ENCODE measurements at regions not wholly inside any gene's neighbourhood (a gene's known extent, or its start where the extent isn't known, plus 50 kb on each side); places are given as distances from the start of the nearest gene placed in this dataset.
"Not testable (repeated sequence)": the region's sequence is repeated elsewhere in the genome, so short reads cannot be mapped to it uniquely, and the experiment has no call there.

DNA sequence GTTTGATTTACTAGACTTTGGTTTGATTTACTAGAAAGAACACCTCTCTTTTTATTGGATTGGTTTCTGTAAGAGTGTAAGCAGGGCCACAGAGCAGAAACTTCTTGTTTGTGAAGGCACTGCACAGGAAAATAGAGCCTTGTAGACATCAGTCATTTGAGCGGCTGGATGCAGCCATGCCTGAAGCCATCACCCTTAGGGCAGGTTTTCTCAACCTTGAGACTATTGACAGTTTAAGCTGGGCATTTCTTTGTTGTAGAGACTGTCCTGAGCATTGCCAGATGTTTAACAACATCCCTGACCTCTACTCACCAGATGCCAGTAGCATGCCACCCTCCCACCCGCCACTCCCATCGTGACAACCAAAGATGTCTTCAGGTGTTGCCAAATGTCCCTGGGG, 130.2 kb upstream of the SULF2 start:
- no peak overlapping the region for H3K4me3 ChIP-seq (replicated peaks; ENCODE audit: insufficient read depth, low read length)
- TF ChIP-seq SPI1 (IDR thresholded peaks at IDR 0.05; ENCODE audit: borderline replicate concordance, low read depth): no peak
- TF ChIP-seq GABPA (IDR thresholded peaks at IDR 0.05; ENCODE audit: low read depth): no peak
- TF ChIP-seq POLR2AphosphoS5 (IDR thresholded peaks at IDR 0.05; ENCODE audit: low read depth): no peak
- TF ChIP-seq, protein P1, sequence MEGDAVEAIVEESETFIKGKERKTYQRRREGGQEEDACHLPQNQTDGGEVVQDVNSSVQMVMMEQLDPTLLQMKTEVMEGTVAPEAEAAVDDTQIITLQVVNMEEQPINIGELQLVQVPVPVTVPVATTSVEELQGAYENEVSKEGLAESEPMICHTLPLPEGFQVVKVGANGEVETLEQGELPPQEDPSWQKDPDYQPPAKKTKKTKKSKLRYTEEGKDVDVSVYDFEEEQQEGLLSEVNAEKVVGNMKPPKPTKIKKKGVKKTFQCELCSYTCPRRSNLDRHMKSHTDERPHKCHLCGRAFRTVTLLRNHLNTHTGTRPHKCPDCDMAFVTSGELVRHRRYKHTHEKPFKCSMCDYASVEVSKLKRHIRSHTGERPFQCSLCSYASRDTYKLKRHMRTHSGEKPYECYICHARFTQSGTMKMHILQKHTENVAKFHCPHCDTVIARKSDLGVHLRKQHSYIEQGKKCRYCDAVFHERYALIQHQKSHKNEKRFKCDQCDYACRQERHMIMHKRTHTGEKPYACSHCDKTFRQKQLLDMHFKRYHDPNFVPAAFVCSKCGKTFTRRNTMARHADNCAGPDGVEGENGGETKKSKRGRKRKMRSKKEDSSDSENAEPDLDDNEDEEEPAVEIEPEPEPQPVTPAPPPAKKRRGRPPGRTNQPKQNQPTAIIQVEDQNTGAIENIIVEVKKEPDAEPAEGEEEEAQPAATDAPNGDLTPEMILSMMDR (IDR thresholded peaks at IDR 0.05; ENCODE audit: insufficient read depth, low read length): no peak
- TF ChIP-seq, protein P2, sequence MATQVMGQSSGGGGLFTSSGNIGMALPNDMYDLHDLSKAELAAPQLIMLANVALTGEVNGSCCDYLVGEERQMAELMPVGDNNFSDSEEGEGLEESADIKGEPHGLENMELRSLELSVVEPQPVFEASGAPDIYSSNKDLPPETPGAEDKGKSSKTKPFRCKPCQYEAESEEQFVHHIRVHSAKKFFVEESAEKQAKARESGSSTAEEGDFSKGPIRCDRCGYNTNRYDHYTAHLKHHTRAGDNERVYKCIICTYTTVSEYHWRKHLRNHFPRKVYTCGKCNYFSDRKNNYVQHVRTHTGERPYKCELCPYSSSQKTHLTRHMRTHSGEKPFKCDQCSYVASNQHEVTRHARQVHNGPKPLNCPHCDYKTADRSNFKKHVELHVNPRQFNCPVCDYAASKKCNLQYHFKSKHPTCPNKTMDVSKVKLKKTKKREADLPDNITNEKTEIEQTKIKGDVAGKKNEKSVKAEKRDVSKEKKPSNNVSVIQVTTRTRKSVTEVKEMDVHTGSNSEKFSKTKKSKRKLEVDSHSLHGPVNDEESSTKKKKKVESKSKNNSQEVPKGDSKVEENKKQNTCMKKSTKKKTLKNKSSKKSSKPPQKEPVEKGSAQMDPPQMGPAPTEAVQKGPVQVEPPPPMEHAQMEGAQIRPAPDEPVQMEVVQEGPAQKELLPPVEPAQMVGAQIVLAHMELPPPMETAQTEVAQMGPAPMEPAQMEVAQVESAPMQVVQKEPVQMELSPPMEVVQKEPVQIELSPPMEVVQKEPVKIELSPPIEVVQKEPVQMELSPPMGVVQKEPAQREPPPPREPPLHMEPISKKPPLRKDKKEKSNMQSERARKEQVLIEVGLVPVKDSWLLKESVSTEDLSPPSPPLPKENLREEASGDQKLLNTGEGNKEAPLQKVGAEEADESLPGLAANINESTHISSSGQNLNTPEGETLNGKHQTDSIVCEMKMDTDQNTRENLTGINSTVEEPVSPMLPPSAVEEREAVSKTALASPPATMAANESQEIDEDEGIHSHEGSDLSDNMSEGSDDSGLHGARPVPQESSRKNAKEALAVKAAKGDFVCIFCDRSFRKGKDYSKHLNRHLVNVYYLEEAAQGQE (IDR thresholded peaks at IDR 0.05; ENCODE audit: insufficient replicate concordance, low read depth): no peak
- H3K27ac ChIP-seq (replicated peaks): no peak overlapping the region
- H3K27me3 ChIP-seq (ENCODE audit: insufficient read depth, poor library complexity, severe bottlenecking): no peaks in the 10 kb centered on the region
- no peak for DNase-seq (ENCODE audit: low read depth in 1 of 2, low spot score in 1 of 2)

DNA sequence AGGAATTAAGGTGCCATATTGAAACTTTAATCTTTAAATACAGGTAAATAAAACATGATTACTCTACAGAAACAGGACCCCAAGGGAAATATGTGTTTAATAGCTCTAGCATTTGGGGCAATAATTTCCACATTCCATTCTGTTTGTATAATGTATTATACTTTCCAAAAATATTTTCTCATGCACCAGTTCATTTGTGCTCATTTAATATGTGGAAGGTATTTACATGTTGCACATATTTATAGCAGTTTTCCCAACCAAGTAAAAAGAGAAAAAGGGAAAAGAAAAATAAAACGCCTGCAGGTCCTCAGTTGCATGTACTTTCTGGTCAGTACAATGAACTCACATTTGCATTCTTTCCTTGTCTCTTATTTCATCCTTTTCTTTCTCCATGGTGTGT, 129.5 kb upstream of the SULF2 start:
- DNase-seq (ENCODE audit: low read depth in 1 of 2, low spot score in 1 of 2): no peak
- Histone ChIP-seq H3K27ac (replicated peaks) (no peak overlapping the region), H3K27me3 (ENCODE audit: insufficient read depth, poor library complexity, severe bottlenecking) (no peaks in the 10 kb centered on the region), H3K4me3 (replicated peaks; ENCODE audit: insufficient read depth, low read length) (no peak overlapping the region)
- TF ChIP-seq, protein P1 (IDR thresholded peaks at IDR 0.05; ENCODE audit: insufficient read depth, low read length): no peak
- no peak for TF ChIP-seq POLR2AphosphoS5 (IDR thresholded peaks at IDR 0.05; ENCODE audit: low read depth)
- TF ChIP-seq GABPA (IDR thresholded peaks at IDR 0.05; ENCODE audit: low read depth): no peak
- TF ChIP-seq, protein P2 (IDR thresholded peaks at IDR 0.05; ENCODE audit: insufficient replicate concordance, low read depth): no peak
- TF ChIP-seq SPI1 (IDR thresholded peaks at IDR 0.05; ENCODE audit: borderline replicate concordance, low read depth): no peak

DNA sequence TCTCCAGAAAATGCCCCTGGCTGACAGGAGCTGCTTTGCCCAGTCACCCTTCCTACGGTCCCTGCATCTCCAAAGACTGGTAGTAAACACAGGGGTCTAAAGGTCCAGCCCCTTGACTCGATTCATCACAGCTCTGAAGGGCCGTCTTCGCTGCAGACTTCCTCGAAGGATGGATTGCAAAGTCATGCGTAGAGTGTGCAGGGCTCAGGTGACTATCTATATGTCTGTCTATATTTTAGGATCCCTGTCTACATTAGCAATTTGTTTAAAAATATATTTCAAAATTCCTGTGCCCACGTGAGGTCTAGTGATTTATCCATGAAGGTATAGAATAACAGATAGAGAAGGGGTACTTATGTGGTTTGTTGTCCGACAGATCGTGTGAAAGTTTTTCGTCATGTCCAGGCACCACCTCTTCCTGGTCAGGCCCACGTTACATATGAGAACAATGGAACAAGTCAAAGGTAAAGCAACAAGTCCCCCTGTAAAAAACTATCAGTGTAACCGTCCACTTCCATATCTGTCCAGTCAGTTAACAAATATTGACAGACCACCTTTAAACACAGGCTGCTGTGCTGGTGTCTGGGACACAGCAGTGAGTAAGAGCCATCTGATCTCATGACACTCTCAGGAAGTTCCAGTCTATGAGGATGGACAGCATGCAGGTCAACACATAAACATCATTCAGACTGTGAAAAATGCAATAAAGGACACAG, 127.7 kb upstream of the SULF2 start:
- H3K4me3 ChIP-seq (replicated peaks; ENCODE audit: insufficient read depth, low read length); DNase-seq (ENCODE audit: low read depth in 1 of 2, low spot score in 1 of 2); H3K27ac ChIP-seq (replicated peaks); H3K27me3 ChIP-seq (ENCODE audit: insufficient read depth, poor library complexity, severe bottlenecking): not testable (repeated sequence)

DNA sequence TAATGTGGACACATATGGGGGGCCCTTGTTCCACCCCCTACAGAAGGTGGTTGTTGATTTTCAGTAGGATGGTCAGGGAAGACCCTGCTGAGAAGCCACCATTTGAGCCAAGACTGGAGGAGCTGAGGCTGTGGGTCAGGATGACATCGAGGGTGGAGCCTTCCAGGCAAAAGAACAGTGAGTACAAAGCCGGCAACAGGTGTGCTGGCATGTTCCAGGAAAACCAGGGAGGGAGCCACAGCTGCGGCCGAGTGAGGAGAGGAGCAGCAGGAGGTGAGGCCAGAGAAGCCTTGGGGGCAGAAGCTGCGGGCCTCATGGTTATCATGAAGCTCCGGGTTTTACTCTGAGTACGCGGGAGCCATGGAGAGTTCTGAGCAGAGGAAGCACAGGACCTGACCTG, 126.9 kb upstream of the SULF2 start:
- not testable (repeated sequence) for H3K27ac ChIP-seq (replicated peaks); H3K27me3 ChIP-seq (ENCODE audit: insufficient read depth, poor library complexity, severe bottlenecking); H3K4me3 ChIP-seq (replicated peaks; ENCODE audit: insufficient read depth, low read length); DNase-seq (ENCODE audit: low read depth in 1 of 2, low spot score in 1 of 2)

DNA sequence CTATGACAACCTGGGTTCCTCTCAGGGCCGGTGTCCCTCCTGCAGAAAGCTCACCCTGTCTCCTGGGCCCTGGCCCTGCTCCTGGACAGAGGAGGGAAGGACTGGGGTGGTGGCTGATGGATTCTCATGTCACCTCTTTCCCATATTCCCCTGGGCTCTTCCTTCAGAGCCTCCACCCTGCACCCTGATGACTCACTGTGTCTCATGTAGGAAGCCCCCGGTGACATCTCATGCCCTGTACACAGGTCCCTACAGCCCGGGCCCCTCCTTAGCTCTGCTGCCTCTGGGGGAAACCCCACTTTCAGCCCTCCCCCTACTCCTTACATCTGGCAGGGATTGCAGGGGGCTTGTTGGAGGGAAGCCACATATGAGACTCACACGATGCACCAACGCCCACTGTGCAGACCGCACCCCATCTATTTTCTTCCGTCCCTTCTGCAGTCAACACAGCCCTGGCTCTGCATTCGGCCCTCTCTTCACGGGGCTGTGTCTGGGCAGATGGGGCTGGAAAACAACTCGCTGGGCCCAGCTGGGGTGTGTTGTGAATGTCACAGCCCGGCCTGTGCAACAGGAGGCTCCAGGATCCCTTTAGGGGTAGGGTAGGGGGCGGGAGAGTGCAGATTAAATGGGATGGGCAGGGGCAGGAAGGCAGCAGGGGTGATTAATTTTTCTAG, 124.6 kb upstream of the SULF2 start:
- DNase-seq (ENCODE audit: low read depth in 1 of 2, low spot score in 1 of 2); H3K27me3 ChIP-seq (ENCODE audit: insufficient read depth, poor library complexity, severe bottlenecking); H3K4me3 ChIP-seq (replicated peaks; ENCODE audit: insufficient read depth, low read length); H3K27ac ChIP-seq (replicated peaks): not testable (repeated sequence)

DNA sequence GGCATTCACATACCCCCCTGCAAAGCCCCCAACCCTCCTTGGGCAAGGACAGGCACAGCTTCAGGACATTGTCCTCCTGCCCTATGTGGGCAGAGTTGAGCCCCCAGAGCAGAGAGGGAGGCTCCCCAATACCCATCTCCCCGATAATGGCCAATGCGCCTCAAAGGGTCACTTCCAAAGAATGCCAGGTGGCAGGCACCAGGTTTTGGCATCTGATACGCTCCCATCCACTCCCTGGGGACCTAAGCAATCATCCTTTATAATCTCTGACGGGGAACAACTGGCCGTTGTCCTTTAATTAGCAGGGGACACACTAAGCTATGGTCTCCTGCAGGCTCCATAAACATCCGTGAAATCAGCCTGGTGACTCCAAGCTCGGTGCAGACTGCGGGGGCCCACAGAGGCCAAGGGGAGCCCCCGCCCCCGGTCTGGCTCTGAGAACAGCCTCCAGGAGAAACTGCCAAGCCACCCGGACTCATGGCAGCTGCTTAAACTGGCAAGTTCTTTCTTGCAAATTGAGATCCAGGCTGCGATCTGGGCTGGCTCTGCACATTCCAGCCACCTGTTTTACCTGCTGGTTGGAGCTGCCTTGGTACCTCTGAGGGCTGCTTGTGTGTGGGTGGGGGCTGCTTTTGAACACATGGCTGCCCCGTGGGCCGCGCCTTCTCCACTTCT, 123.2 kb upstream of the SULF2 start:
- DNase-seq (ENCODE audit: low read depth in 1 of 2, low spot score in 1 of 2); H3K4me3 ChIP-seq (replicated peaks; ENCODE audit: insufficient read depth, low read length); H3K27me3 ChIP-seq (ENCODE audit: insufficient read depth, poor library complexity, severe bottlenecking); H3K27ac ChIP-seq (replicated peaks): not testable (repeated sequence)

DNA sequence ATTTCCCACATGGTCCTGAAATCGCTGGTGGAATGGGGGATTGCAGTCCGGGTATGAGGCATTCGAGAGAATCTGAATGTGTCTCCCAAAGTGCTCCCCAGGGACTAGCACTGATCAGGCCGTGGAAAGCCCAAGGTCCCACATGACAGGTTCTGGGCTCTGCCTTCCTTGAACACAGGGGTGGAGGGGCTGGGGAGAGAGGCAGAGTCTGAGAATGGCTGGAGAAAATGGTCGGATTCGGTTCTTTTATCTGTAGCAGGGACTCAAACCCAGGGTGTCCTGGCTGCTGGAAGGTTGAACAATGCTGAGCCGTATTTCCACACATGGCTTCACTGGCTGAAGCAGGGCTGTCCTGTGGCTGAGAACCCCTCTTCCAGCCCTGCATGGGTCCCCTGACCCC, 122.7 kb upstream of the SULF2 start:
- DNase-seq (ENCODE audit: low read depth in 1 of 2, low spot score in 1 of 2); H3K27ac ChIP-seq (replicated peaks): not testable (repeated sequence)

More for the DNA sequence above, 122.7 kb upstream of the SULF2 start:
- H3K4me3 ChIP-seq (replicated peaks; ENCODE audit: insufficient read depth, low read length); H3K27me3 ChIP-seq (ENCODE audit: insufficient read depth, poor library complexity, severe bottlenecking): not testable (repeated sequence)
